T follicular helper cell (primary cell): ENCODE measurements at regions not wholly inside any gene's neighbourhood (a gene's known extent, or its start where the extent isn't known, plus 50 kb on each side); places are given as distances from the start of the nearest gene placed in this dataset.
"Not testable (repeated sequence)": the region's sequence is repeated elsewhere in the genome, so short reads cannot be mapped to it uniquely, and the experiment has no call there.

Source experiments
- DNase-seq: peaks from one replicate; pipeline ENCODE4 v3.0.0-alpha.2; 2020; ENCODE audit warnings: low read depth

DNA sequence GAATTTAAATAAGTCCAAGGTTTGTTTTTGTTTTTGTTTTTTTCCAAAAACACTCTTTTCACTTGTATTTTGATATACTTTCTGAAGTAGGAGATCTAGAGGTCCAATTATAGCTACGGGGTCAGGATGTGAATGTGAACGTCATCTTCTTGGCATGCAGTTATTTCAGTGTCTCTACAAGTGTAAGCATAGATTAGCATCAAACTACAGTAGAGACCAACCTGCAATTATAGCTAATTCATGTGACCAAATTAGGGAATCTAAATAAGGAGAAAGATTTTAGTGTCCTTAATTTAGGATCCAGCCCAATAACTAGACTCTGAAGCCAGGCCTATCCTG lies 107.3 kb upstream of the PALMD start:
- DNase-seq = no peak

DNA sequence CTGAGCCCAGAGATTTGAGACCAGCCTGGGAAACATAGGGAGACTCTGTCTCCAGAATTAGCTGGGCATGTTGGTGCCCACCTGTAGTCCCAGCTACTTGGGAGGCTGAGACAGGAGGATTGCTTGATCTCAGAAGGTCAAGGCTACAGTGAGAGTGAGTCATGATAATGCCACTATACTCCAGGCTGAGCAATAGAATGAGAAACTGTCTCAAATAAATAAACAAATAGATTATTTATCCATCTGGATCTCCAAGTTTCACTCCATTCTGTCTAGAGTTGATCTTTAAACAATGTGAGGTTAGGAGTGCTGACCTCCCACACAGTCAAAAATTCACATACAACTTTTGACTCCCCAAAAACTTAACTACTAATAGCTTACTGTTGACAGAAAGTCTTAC lies 106.8 kb upstream of the PALMD start:
- DNase-seq = no peak

DNA sequence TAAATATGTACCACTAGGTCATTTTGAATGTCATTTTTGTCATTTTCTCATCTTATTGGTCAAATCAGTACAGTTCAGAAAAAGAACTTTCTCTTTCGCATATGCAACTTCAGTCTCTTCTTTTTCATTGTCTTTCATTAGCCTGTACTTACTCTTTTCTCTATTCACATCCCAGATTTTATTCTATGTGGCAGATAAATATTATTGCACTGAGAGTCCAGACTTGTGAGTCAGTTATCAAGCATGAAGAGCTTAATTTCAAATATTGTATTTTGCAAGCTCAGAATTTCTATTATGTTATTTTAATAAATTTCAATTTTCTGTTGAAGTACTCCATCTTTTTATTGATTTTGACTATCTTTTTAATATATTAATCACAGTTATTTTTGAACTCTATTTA lies 105.2 kb upstream of the PALMD start:
- no peak for DNase-seq

DNA sequence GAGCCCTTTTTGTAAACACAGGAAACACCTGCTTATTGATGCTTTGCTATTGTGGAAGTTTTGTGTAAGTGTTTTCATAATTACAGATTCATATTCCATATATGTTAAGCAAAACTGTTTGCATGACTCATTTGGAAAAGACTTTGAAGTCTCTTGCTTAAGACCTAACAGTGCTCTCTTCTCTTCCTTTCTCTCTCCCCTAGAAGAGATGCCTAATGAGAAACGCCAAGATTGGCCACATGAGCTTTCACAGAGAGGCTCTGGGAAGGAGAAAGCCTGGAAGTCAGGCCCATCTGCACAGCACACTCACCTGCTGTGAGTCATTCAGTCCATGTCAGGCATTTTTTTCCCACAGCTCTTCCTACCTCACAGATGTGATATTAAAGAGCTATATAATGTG lies 101.6 kb upstream of the PALMD start:
- no peak for DNase-seq

DNA sequence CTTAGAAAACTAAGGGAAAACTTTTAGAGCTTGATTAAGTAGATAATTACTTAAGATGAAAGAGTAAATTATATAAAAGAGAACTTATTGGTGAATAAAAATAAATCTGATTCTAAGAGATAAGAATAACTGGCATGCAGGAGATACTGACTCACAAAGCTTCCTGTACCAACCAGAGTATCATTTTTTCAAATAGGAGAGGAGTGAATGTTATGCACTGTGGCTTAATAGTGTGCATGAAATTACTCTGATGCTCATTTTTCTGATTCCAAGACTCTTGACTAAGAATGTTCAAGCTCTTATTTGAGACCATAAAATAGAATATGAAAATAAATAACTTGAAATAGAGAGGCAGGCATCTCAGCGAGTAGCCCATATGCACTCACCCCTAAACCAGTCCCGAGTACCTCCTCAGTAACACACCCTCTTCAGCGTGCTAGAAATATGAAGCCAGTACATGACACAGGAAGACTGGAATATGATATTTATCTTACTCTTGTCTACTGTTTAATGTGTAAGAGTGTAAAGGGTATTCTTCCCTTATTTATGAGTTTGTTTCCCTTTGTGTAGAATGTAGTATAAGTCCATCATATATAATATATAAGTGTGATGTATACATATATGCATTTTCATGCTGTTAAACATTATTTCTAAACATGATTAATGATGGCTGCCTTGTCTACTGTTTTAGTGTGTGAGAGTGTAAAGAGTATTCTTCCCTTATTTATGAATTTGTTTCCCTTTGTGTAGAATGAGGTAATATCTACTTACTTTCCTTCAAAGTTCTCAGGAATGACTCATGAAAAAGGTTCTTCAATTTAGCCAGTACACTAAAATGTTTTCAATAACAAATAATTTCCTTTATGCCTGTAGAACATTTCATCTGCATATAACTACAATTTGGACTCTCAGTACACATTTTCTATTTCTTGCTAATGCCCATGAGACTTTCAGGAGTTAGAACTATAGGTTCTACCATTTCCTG lies 99.2 kb upstream of the PALMD start:
- DNase-seq = no peak

DNA sequence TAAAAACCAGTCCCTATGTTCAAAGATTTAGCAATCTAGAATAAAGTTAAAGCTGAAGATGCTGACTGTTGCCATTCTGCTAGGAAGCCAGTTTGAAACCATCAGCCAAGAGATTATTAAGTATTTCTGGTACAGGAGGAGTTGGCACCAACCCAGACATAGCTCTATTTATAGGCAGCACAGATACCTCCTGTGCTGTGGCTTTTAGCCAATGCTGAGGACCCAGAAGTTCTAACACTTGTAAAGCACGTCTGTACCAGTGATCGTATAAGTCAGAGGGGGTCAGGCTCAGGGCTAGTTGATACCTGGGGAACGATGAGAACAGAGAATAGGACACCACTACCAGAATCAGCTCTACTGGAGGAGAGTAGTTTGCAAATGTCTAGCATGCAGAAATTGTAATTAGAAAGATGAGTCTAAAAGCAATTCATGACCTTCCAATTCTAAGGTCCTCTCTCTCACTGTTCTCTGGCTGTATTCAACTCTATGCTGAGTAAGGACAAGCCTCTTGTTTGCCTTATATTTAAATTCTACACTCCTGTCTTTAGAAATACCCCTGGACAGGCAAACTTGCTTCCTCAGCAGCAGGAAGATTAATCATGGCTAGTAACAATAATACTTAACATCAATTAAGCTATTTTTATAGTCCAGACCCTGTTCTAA lies 96.8 kb upstream of the PALMD start:
- no peak for DNase-seq

DNA sequence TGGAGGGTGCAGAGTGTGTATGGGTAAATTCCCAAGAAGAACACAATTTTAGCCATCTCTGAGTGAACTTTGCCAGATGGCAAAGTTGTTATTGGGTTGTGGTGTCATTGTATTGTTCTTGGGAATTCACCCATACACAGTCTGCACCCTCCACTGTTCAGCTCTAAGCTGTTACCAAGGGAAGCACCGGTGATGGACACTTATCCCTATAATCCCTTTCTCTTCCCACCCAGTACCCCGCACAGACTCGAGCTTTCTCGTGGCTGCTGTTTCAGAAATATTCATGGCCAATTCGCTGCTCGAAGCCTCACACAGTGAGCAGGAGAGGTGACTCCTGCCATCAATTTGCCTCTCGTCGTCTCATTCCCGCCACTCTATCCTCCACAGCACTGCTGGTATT lies 95.7 kb upstream of the PALMD start:
- DNase-seq = no peak

DNA sequence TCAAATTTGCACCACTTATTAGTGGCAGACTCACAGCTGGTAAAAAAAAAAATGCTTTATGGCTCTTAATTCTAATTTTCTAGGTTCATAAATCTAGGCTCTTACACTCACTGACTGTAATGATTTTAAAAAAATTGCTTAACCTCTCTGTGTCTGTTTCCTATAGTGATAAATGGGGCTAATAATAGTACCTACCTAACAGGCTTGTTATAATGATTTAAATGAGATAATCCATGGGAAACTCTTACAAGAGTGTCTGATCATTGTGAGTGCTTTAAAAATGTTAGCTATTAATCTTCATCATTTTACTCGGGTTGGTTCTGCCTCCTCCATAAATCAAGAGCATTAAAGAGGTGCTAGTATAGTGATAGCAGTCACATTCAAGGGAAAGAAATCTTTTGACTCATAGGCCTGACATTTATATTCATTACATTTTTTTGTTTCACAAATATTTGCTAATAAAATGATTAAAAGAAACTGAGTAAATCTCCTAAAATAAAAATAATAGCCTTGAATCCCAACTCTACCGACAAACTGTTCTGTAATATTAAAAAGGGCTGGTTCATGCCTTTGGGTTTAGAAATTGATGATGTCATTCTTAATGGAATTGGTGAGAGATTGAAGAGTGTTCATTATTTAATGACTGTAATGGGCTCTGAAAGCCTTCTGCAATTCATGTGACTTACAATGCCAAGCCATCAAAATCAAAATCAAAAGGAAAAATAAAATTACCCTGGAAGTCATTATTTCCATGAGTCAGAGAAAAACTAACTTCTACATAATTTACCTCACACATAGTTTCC lies 93.9 kb upstream of the PALMD start:
- DNase-seq = no peak

DNA sequence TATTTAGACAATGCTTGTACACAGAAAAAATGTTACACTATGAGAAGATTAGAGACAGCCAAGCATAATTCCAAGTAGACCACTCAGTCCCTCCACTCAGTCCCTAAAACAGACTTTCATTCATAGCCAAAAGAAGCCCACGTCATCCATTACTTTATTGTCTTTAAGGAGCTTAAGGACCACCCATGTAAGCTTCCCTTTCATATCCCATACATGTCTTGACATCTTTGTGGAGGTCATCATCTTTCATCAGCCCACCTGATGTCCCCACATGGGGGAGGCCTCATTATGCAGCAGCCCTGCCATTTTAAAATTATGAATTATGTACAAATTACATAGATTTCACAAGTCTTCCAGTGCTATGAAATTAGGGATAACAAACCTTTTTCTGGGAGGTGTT lies 92.6 kb upstream of the PALMD start:
- DNase-seq = no peak

DNA sequence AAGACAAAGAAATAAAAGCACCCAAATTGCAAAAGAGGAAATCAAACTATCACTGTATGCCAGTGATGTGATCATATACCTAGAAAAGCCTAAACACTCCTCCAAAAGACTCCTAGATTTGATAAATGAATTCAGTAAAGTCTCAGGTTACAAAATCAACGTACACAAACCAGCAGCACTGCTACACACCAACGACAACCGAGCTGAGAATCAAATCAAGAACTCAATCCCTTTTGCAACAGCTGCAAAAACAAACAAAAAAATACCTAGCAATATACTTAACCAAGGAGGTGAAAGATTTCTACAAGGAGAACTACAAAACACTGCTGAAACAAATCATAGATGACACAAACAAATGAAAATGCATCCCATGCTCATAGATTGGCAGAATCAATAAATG lies 92.1 kb upstream of the PALMD start:
- not testable (repeated sequence) for DNase-seq

DNA sequence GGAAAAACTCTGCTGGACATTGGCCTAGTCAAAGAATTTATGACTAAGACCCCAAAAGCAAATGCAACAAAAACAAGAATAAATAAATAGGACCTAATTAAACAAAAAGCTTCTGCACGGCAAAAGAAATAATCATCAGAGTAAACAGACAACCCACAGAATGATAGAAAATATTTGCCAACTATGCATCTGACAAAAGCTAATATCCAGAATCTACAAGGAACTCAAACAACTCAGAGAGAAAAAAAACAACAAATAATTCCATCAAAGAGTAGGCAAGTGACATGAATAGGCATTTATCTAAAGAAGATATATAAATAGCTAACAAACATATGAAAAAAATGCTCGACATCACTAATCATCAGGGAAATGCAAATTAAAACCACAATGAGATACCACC lies 91.2 kb upstream of the PALMD start:
- no peak for DNase-seq

DNA sequence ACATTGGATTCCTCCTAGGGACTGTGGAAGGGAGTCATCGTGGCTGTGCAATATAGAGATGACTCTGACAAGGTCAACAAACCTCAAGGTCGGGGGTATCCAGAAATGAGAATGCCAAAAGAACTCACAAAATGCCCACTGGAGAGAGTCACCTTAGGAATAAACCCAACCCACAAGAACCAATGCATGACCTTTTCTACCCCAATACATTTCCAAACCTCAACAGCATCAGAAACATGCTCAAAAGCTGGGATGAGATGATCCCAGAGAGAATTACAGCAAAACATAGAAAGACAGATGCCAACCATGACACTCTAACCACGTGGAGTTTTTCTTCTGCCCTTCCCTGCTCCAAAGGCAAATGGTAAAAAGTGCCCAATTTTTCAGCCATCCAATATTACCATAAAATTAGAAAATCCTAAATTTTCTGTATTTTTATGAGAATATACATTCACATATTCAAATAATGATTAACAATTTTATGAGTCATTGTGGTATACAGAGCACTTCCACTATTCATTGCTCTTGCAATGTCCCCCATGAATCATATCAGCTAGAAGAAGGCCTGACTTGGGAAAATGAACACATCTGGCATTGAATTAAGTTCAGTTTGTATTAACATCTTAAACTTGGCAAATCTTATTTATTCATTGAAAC lies 88.2 kb upstream of the PALMD start:
- no peak for DNase-seq

DNA sequence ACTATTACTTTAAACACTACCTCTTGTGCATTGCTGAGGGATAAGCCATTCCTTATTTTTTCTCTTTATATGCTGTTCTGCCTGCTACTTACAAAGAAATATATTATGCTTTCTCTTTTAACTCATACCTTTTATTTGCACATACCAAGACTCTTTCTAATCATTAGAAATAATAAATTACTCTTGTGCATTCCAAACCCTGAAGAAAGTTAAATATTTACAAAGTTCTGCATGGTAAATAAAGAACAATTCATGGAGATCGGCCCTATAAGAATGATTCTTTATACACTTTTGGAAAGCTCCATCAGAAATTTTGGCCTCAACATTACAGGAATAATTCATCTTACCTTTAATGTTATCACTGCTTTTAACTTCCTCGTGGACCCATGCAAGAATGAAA lies 86.7 kb upstream of the PALMD start:
- DNase-seq = no peak

DNA sequence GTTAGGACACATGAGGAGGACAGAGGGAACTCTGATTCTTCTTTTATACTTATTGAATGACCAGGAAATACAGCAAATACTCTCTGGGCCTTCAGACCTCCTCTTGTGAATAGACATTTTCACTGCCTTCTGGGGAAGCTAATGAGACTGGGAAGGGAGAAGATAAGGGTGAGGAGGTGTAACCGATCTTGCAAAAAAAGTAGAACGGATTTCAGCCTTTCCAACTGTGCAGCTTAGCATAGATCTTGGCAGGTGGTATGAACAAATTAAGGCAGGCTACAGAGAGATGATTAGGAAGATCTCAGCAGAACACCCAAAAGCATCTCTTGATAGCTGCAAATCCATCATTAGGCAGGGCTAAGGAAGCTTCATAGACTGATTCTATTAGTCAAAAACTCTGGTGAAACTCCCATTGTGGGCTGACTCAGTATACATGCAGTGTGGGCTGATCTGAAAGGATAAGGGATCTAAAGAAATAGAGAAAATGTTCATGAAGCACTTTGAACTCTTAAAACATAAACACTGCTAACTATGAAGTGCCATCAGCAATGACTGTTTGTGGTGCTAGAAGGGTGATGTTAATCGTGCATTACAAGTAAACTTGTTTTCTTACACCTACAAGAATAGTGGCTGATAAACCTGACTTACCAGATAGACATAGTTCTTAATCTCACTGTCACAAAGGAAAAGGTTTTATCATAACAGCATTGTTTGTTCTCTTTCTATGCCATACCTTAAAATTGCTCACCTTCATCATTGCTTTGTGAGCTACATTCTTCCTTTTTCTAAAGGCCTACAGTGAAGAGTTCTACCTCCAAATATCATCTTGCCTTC lies 85.5 kb upstream of the PALMD start:
- no peak for DNase-seq

DNA sequence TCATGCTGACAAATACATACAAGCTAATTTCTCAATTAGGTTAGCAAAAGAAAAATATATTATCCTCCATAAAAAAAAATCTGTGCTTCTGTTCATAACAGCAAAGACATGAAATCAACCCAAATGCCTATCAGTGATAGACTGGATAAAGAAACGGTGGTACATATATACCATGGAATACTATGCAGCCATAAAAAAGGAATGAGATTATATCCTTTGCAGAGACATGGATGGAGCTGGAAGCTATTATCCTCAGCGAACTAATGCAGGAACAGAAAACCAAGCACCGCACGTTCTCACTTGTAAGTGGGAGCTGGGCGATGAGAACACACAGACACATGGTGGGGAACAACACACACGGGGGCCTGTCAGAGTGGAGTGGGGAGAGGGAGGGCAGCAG lies 84.0 kb upstream of the PALMD start:
- DNase-seq = no peak

DNA sequence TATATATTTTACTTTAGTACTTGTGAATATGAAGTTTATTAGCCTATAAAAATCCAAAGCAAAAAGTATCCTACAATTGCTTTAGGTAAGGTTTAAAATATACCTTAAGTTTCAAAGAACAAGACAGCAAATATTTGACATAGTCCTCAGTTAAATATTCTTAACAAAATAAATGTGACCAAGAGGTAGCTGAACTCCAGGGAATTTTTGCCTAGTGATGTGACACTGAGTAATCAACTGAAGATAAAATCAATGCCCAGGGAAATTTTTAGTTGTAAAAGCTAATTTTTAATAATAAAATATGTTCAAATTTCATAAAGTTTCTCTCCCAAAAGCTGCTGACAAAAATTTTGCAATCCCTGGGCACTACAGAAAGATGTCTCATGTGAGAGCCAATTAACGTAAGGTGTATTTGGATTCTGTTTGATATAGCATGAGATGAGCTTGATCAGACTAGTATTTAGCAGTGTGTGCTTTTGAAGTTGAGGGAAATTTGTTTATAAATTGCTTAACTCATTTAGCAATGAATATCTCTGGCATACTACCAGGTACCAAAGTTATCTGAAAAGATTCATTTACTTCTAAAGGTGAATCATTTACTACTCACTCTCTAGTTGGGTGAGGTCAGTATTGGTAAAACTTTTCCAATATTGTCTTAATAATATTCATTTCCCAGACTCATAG lies 80.2 kb upstream of the PALMD start:
- no peak for DNase-seq

DNA sequence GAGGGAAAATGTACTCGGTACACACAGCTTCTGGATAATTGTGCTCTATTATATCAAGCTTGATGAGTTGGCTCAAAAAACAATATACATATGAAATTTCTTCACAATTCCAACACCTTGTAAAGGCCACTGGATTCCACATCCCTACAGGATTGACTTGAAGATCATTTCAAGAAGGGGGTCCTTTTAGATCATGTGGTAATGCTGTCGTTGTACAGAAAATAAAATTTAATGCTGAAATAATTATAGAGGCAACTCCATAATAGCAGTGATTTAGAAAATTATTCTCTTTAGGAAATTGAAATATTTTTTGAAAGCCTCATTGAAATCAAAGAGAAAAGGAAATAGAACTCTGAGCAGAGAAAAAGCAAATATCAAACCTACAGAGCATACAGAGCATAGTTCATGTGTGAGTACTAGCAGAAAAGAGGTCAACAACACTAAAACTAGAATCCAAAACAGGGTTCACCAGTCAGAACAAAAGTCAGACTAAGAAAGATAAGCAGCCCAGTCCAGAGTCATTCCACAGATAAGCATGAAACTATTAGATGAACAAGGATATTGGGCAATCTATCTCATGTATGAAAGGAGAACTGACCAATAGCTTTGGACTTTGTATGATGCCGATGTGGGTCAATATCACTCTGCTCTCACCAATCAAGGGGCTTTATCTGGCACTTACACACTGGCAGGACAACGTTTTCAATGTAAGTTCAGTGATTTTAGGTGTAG lies 79.5 kb upstream of the PALMD start:
- DNase-seq = no peak

DNA sequence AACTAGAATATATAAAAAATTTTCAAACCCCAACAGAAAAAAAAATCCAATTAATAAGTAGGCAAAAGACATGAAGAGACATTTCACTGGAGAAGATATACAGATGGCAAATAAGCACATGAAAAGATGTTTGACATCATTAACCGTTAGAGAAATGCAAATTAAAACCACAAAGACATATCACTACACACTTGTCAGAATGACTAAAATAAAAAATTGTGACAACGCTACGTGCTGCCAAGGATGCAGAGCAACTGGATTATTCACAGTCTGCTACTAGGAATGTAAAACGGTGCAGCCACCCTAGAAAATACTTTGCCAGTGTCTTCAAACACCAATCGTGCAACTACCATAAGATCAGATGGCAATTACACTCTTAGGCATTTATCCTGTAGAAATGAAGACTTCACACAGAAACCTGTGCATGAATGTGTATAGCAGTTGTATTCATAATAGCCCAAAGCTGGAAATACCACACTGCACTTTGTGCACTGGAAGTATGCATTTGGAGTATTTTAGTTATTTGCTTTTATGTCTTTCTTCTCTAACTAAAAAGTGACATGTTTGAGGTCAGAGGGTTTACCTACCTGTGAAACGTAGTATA lies 75.3 kb upstream of the PALMD start:
- DNase-seq = no peak

DNA sequence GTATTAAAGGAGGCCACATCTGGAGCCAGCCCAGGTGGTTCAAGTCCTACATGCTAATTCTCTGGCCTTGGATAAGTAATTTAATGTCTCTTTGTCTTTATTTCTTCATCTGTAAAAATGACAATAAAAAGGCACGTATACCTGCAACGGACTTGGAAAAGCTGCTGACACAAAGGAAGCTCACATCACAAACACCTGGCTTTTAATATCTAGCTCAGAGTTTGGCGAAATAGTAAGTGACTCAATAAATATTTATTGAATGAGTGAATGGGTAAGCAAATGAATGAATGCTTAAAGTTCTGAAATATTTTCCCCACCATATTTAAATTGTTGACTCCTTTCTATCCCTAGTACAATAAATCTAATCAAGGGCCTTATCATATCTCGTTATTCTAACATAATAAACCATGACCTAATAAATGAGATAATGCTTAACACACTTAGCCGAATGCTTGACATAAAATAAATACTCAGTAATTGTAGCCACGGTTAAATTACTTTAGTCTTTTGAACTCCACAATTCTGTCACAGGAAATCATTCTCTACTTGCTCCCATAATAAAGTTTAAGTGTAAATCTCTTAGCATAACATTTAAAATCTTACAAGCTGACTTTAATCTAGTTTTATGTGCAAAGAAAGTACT lies 74.7 kb upstream of the PALMD start:
- DNase-seq = no peak
